GM18517 (cell line): ENCODE measurements at regions not wholly inside any gene's neighbourhood (a gene's known extent, or its start where the extent isn't known, plus 50 kb on each side); places are given as distances from the start of the nearest gene placed in this dataset.
"Not testable (repeated sequence)": the region's sequence is repeated elsewhere in the genome, so short reads cannot be mapped to it uniquely, and the experiment has no call there.

ENCODE experiments used
- ATAC-seq: cut with Tn5 transposase; IDR thresholded peaks from one replicate; pipeline ENCODE4 v1.9.1; 2021; ENCODE audit warnings: mild to moderate bottlenecking, moderate library complexity; ENCODE audit not compliant: unreplicated experiment

- ATAC-seq: not testable (repeated sequence)
Observed at GRCh38 chr7:55705728-55706450, 133.6 kb upstream of the VOPP1 start.

DNA sequence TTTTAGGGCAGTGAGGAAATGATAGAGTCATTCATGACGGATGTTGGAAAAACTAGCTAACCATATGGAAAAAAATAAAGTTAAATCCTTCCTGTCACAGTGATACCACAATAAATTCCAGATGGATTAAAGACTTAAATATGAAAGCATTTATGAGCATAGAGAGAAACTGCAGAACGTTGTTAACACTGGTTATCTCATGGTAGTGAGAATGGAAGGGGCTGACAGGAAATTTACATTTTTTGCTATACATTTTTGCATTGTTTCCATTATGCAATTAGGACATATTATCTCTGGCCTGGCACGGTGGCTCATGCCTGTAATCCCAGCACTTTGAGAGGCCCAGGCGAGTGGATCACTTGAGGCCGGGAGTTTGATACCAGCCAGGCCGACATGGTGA, 130.5 kb upstream of the VOPP1 start:
- ATAC-seq: not testable (repeated sequence)

DNA sequence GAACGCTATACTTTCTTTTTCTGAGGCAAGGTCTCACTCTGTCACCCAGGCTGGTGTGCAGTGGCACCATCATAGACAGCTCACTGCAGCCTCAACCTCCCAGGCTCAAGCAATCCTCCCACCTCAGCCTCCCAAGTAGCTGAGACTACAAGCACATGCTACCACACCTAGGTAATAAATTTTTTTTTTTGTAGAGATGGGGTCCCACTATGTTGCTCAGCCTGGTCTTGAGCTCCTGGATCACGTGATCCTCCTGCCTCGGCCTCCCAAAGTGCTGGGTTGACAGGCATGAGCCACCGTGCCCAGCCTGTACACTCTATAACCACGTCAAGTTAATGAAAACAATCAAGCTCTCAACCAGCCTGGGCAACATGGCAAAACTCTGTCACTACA, 127.1 kb upstream of the VOPP1 start:
- ATAC-seq: not testable (repeated sequence)

DNA sequence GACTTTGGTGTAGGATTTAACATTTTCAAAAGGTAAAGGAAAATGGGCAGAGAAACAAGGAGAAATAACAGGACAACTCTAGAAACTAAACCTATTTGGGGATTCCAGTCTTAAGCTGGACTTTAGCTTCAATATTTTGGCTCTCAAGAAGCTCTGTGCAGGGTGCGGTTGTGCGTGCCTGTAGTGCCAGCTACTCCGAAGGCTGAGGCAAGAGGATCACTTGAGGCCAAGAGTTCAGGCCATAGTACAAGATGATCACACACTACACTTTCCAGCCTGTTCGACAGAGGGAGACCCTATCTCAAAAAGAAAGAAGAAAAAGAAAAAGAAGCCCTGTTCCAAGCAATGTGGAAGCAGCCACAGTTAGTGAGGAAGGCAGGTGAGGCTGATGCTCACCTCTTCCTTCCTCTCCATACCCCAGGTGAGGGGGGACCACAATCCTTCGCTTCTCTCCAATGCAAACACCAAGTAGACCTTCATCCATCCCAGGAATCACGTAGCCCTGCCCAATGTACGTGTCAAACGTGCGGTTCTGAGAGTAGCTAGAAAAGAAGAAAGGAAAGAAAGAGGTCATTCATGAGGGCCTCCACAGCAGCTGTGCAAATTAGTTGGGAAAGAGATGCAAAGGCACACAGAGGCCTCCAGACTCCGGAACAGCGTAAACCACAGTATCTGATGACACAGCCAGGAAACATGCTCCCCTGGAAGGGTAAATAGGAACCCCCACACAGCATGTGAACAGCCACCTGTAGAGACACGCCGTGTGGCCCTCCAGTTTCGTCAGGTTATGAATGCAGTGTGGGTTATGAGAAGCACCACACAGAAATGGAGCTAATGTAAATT, 126.5 kb upstream of the VOPP1 start:
- ATAC-seq: peak; percentile 79

DNA sequence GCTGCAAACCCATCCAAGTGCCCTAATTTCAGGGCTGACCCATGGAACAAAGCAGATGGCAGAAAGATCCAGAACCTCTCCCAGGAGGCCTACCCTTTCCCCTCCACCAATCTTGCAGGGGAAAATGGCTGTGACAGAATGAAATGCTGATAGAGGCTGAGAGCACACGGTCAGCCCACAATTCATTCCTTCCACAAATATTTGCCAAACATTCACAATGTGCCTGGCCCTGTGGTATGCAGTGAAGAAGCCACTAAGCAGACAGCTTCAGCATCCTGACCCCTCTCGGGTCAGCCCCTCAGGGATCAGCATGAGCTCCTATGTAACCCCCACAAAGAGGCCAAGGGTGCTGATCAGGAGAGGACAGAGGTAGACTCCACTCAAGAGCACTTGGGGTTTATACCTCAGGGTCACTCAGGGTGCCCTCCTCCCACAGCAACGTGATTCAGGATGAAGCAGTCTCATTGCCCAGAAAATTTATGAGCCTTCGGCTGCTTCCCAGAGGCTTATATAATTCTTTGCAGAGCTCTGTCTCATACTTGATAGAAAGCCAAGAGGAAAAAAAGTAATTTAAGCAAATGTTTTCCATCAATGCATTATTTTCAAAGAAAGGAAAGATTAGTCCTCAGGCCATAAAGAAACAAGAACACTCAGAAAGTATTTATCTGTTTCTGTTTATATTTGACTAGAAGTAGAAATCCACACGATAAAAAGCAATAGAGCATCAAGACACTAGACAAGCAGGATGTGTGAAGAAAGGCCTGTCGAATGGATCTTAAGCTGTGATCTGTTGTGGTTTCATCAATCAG, 123.8 kb upstream of the VOPP1 start:
- not testable (repeated sequence) for ATAC-seq

GRCh38 chr7:55694484-55694883, 122.2 kb upstream of the VOPP1 start:
- not testable (repeated sequence) for ATAC-seq

DNA sequence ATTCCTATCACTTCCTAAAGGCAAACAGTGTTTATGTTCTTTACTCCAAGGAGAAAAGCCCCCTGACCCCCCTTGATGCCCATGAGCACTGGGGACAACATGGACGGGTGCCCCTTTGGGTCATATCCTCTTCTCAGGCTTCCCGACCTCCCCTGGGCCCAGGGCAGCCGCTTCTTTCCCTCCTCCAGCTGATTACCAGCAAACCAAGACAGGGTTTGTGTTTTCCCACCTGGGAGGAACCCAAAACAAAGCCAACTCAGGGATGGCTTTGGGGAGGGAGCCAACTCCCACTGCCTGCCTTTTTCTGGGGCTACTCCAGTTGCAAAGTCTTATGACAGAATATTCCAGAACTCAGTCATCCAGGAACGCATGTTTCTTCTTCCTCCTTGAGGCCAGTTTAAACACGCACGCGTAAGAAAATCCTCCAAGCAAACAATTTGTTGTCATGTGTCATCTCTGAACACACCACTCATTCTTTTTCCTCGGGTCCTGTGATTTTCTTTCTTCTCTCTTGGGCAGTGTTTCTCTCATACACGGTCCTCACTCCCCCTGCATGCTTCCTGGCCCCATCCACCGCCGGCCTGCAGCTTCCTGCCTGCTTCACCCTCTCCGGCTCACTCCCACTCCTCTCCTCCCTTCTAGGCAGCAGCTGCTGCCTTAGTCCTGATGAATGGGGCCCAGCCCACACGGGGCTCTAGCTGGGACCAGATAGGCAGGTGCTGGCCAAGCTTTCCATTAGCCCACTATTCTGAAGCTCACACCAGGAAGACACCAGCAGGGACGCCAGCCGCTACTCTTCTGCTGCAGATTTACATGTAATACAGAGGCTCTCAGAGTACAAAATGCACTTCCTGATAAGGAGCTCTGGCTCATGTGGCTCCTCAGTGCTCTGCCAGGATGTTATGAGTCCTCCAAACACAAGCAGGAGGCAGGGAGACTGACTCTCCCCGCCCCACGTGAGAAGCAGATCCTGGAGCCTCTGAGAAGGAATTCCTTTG, 116.7 kb upstream of the VOPP1 start:
- not testable (repeated sequence) for ATAC-seq

DNA sequence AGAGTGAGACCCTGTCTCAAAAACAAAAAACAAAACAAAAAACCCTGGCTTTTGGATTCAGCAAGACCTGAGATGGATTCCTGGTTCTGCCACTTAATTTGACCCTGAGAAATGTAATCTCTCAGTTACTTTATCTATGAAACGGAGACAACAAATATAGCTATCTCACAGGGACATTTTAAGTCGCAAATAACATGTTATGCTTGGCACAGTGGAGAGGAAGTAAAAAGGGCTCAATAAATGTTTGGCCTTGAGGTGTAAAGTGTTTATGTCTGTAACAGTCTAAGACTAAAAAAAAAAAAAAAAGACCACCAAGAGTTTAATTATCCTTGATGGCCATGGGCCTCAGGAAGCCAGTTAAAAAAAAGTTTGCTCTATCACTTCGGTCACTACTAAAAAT, 116.0 kb upstream of the VOPP1 start:
- ATAC-seq: not testable (repeated sequence)

GRCh38 chr7:55687252-55687651, 115.0 kb upstream of the VOPP1 start:
- ATAC-seq: not testable (repeated sequence)

GRCh38 chr7:55686771-55687170, 114.5 kb upstream of the VOPP1 start:
- not testable (repeated sequence) for ATAC-seq

- ATAC-seq: not testable (repeated sequence)
Observed at GRCh38 chr7:55683501-55683900, 111.2 kb upstream of the VOPP1 start.

DNA sequence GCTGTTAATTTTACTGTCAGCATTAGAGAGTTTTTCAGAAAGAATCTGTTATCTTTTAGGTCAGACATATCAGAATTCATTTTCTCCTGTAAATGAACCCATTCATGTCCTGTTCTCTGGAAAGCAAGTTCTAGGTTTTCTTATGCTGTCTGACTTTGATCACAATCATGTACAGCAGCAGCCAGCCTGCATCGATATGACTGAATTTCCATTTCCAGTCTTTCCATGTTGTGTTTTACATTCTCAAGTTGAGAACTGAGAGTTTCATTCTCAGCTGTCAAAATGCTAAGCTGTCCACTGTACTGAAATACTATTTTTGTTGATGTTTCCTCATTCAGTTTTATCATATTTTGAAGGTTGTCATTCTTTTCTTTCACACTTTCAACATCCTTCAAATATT, 103.3 kb upstream of the VOPP1 start:
- ATAC-seq: not testable (repeated sequence)

DNA sequence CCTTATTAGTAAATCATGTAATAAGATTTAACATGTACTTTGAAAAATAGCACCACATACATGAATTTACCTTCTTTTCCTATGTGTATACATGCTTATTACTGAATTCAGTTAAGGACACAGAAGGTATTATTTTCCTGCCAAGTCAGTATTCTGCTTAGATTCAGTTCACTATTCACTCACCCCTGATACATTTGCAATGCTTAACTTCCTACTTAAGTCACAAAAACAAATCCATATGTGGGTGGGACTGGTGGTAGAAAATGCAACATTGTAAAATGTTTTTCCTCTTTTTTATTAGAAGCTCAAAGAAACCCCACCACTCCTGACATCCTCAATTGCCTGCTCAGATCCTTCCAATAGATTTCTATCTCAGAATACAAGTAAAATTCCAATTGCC, 101.2 kb upstream of the VOPP1 start:
- ATAC-seq: not testable (repeated sequence)

GRCh38 chr7:55672084-55672483, 99.8 kb upstream of the VOPP1 start:
- ATAC-seq: not testable (repeated sequence)

DNA sequence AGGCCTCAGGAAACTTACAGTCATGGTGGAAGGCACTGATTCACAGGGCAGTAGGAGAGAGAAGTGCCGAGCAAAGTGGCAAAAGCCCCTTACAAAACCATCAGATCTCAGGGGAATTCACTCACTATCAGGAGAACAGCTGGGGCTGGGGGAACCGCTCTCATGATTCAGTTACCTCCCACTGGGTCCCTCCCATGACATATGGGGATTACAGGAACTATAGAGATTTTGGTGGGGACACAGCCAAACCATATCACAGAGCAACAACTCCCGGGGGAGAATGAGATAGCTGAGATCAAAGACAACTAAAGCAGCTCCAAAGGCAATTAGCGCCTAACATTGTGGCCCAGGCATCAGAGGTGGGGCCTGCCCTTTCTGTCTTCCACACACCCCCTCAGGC, 85.4 kb upstream of the VOPP1 start:
- ATAC-seq: no peak

DNA sequence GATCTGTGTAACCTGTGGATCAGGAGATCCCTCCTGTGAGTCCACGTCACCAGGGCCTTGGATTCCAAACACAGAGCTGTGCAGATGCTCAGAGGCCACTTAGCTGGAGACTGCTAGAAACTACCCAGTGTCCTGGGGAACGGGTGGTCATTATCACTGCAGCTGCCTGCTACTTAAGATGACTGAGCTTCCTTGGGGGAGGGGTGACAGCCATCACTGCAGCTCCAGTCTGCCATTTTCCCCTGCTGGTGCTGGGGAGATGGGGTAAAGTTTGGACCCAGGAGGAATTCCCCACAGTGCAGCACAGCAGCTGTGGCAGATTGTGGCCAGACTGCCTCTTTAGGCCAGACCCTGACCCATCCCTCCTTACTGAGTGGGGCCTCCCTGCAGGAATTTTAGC, 78.8 kb upstream of the VOPP1 start:
- no peak for ATAC-seq

GRCh38 chr7:55649238-55649637, 76.9 kb upstream of the VOPP1 start:
- ATAC-seq: no peak

GRCh38 chr7:55644567-55644966, 72.3 kb upstream of the VOPP1 start:
- no peak for ATAC-seq

GRCh38 chr7:55642266-55642665, 70.0 kb upstream of the VOPP1 start:
- no peak for ATAC-seq

DNA sequence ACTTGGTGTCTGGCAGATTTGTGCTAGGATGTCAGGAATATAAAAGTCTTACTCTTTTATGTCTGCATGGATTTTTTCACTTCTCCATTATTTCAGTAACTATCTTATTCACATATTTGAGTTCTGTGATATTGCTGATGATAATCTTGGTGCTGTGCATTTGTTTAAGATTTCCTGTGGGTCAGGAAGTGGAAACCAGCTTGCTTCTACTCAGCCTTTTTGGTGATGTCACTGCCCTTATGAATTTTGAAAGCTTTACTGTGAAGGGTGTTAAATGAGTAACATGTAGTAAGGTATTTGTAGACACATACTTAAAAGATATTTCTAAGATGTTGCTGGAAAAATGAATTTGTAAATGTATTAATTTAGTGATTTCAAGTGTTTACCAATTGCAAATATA, 69.5 kb upstream of the VOPP1 start:
- peak; percentile 54 for ATAC-seq
